Femur (tissue), 1 donor: ENCODE measurements at regions not wholly inside any gene's neighbourhood (a gene's known extent, or its start where the extent isn't known, plus 50 kb on each side); places are given as distances from the start of the nearest gene placed in this dataset.
"Not testable (repeated sequence)": the region's sequence is repeated elsewhere in the genome, so short reads cannot be mapped to it uniquely, and the experiment has no call there.

Source experiments
- DNase-seq: peaks from one replicate; pipeline ENCODE4 v3.0.0-alpha.2; 2017

DNA sequence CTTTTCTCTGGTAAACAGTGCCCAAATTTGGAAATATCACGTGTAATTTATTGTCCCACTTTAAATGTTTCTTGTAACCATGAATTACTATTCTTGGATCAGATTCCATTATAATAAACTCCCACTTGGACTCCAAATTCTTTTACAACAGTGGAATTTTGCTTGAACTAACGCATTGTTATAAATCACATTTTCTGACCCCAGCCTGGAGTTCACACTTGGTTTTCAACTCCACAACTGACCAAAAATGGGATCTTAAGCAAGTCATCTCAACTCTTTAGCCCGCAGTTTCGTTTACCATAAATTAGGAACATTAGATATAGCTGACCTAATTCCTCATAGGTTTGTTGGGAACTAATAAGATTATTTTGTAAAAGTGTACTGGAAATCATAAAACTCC is 336.8 kb upstream of the NCAM1 start:
- no peak for DNase-seq

DNA sequence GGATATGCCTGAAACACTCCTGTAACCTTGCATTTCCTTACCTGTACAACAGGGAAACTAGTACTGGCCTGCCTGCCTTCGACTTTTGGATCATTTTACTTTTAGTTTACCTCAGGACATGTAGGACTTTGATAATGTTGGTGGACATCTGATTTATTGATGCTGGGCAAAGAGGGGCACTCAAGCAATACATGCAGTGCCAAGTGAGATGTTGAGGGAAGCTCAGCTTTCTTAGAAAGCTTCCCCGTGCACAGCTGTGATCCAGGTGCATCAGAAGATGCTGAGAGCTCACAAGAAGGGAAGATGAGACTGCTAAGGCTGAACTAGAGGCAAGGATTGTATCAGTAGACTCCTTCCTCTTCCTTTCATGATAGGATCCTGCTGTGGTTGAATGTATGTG is 336.2 kb upstream of the NCAM1 start:
- DNase-seq, result not testable (repeated sequence)

GRCh38 chr11:112625814-112626213 is 335.4 kb upstream of the NCAM1 start:
- DNase-seq, result no peak

GRCh38 chr11:112626731-112627130 is 334.5 kb upstream of the NCAM1 start:
- DNase-seq, result no peak

DNA sequence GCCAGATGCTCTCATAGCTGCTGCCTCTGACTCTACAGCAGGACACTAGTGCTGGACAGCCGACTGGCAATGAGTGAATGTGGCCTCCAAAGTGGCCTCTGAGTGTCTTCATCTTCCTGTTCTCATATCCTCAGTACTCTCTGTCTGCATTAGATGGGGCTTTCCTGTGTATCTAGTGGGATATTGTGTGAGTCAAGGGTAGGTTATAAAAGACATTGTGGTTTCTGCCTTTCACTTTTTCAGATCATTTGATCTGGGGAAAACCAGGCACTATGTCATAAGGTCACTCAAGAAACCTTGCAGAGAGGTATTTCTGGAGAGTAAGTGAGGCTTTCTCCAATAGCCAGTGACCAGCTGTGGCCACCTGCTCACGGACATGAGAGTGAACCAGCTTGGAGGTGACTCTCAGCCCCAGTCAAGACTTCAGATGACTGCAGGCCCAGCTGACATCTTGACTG is 333.6 kb upstream of the NCAM1 start:
- DNase-seq, result no peak

GRCh38 chr11:112628676-112629075 is 332.5 kb upstream of the NCAM1 start:
- DNase-seq, result no peak

DNA sequence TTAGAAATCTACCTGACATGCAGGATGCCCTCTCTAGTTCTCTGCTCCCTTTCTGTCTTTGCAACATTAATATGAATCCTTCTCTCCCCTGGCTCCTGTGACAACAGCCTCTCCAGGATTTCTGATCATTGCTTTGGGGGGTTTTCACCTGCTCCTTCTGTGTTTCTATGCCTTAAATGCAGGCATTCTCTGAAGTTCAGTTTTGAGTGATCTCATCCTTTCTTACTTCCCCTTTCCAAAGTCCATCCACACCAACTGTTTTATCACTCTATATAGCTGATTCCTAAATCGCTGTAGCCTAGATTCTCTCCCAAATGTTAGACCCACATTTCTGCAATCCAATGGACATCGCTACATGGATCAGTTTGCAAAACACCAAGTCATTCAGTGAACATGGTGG is 330.7 kb upstream of the NCAM1 start:
- DNase-seq, result no peak

- no peak for DNase-seq
Measured at GRCh38 chr11:112631333-112631732, 329.9 kb upstream of the NCAM1 start.

DNA sequence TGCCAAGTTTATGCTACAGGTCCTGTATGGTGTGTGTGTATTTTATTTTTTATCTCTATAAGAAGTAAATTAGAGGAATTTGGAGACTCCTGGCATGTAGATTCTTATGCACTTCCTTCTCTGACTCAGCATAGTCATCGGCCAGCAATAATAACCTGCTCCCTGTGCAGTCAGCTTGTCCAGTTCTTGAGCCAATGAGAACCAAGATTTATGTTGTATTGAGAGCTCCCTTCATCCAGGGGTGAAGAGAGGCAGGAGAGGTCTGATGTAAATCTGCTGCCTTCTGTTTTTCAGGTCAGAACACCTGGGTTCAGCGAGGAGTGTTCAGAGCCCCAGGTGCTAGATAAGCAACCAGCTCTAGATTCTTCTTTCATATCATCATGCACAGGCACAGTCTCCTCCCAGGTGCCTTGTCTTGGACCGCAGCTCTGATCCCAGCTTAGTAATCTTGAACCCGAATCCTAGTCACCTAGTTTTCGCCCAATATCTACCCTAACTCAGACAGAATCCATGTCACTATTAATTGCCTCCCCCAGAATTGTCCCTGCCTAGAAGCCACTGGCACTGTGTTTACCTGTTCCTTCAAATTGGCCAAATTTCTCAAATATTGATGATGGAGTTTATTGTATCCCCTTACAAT is 328.2 kb upstream of the NCAM1 start:
- DNase-seq, result no peak

DNA sequence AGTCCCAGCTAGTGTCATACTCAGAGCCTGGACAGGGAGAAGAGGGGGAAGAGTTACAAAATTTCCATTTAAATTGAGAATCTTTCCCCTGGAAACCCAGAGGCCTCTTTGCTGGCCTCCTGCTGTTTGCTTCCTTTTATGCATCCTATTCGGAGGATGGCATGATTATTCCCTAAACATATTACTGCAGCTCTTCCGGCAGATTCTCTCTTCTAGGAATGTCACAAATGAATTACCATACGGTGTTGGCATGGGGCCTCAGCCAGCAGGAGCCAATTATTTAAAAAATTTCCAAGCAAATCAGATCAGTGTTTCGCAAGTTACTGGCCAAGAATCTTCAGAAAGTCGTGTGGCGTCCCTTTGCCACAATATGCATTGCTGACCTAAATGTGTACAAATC is 326.7 kb upstream of the NCAM1 start:
- DNase-seq, result no peak

GRCh38 chr11:112634995-112635737 is 326.1 kb upstream of the NCAM1 start:
- no peak for DNase-seq

DNA sequence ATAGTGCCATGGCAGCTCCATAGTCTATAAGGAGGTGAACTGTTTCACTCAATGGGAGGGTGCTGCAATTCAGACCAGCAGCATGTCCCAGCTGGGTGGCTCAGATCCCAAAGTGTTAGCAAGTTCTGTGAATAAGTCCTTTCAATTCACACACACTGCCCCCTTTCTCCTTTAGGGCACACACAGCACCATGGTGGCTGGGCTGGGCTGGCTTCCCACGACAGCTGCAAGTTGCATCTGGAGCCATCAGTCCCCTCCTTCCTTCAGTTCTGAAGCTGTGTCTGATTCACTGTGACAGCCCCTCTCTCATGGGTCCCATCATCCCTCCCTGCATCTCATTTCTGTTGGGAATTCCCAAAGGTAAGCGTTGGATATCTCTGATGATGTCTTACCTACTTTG is 324.1 kb upstream of the NCAM1 start:
- DNase-seq, result peak; percentile 72

DNA sequence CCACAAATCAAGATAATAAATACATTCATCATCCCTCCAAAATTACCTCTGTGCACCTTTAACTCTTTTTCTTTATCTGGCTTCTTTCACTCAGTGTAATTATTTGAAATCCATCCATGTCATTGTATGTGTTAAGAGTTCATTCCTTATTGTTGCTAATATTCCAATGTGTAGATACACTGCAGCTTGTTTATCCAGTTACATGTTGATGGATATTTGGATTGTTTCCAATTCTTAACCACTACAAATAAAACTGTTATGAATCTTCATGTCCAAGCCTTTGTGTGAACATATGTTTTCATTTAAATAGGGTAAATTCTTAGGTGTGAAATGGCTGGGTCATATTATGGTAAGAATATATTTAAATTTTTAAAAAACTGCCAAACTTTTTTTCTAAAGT is 323.3 kb upstream of the NCAM1 start:
- DNase-seq, result no peak

- DNase-seq, result no peak
Measured at GRCh38 chr11:112639469-112639868, 321.8 kb upstream of the NCAM1 start.

- DNase-seq, result no peak
Measured at GRCh38 chr11:112643416-112643815, 317.8 kb upstream of the NCAM1 start.

DNA sequence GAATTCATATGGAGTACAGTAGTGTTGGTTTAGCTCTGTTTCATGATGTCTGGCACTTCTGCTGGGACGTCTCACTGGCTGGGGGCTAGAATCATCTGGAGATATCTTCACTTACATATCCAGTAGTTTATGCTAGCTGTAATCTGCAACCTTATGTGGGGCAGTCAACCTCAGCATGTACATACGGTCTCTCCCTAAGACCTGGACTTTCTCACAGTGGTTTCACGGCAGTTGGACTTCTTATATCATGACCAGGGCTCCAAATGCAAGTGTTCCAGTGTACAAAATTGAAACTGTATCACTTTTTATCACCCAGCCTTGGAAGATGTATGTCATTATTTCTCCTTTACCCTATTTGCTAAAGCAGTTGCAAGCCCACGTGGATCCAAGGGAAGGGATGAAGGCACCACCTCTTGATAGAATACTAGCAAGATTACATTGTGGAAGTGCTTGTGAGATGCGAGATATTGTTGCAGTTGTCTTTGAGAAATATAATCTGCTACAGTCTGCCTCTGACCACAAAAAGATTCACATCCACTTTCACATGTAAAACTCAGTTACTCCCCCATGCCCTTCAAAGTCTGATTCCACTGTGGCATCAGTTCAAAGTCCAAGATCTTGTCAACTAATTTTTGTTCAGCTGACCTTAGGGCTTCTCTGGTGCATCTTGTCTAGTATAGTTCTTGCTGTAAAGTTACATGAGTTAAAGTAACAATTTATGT is 316.6 kb upstream of the NCAM1 start:
- no peak for DNase-seq

DNA sequence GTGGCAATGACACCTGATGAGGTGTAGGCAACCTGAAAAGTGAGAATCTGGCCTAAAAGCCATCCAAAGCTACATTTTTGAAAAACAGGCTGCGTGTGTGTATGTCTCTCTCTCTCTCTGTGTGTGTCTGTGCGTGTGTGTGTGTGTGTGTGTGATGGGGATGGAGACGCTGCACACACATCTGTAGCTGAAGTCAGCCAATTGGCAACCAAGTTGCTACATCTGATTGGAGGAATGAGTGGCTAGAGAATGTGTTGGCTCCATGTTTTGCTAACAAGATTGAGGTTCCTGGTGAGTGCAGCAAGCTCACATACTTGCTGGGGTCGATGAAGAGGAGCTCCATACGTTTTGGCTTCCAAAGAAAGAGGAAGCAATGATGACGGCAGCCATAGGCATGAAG is 311.4 kb upstream of the NCAM1 start:
- no peak for DNase-seq

GRCh38 chr11:112650527-112650926 is 310.7 kb upstream of the NCAM1 start:
- DNase-seq, result no peak

- DNase-seq, result no peak
Measured at GRCh38 chr11:112651386-112651785, 309.8 kb upstream of the NCAM1 start.

DNA sequence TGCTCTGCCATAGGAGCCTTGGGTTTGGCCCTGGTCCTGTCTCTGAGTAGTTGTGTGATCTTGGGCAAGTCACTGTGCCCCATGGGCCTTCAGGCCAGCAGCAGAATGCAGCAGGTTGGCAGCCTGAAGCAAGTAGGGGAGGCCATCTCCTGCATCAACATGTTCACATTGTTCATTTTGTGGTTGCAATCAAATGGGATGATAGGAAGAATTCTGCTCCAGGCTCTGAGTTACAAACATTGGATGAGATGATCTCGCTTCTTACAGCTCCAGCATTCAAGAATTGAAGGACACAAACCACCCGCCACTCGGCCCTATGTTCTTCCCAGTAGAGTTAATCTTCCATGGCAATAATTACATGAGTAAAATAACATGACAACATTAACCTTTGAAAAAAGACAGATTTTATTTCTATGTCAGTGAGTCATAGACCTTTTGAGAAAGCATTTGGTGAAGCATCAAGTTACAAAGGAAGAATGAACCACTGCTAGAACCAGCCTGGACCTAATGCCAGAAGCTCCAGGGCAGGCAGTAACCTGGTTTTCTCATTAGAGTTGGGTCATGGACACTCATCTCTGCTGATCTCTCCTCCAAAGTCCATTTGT is 308.3 kb upstream of the NCAM1 start:
- DNase-seq, result no peak

DNA sequence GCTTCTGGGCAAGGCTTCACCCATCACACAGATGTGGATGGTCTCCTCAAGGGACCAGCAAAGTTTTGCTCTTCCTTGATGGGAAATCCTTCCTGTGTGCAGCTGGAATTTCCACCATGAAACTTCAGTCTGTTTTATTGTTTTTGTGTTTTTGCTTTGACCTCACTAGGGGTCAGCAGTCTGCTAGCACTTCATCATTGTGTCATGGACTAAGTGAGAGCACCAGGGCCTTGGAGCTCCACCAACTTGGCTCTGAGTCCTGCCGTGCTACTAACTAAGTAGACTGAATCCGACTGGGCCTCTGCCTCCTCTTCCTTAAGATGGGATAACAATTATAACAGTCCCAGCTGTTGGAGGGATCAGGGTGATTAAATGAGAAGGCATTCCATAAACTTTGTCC is 305.8 kb upstream of the NCAM1 start:
- DNase-seq, result peak; percentile 90

GRCh38 chr11:112656772-112657428 is 304.3 kb upstream of the NCAM1 start:
- DNase-seq, result no peak

DNA sequence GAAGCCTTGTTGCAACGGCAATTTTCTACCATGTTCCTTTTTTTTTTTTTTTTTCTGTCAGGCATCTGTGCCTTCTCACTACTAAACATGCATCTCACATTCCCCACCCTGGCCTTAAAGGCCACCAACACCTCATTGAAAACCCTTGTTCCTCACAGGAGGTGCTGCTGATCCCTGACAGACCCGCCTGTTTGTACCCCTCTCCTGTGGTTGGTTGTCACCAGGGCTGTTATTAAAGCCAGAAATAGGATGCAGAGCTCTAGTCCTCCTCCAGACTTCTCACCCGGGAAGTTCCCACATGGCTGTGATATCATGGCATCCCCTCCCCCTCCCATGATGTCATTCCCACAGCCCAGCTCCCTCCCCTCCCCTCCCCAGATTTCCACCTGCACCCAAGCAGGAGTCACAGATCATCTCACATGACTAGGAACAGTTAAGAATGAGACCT is 302.8 kb upstream of the NCAM1 start:
- DNase-seq, result no peak
